GM23338 (cell line): ENCODE measurements at regions not wholly inside any gene's neighbourhood (a gene's known extent, or its start where the extent isn't known, plus 50 kb on each side); places are given as distances from the start of the nearest gene placed in this dataset.

ENCODE experiments used
- ATAC-seq: fragments of 200-7000 bp; cut with Tn5 transposase; 3 replicates; pipeline ENCODE4 v1.9.1; 2020
- DNase-seq: peaks from one replicate; pipeline ENCODE4 v3.0.0-alpha.2; 2015; ENCODE audit warnings: low spot score
- H2AFZ ChIP-seq: fragments of 200-600 bp; sonication (generic); 2 replicates; pipeline ENCODE4 v1.8.0; 2016; ENCODE audit warnings: antibody characterized with exemption, mild to moderate bottlenecking, moderate library complexity
- H3F3A ChIP-seq: fragments of 200-600 bp; sonication (generic); replicated peaks from 2 replicates; pipeline ENCODE4 v1.8.0; 2017; ENCODE audit warnings: antibody characterized with exemption, mixed run types, low read depth
- H3K27ac ChIP-seq: fragments of 200-600 bp; sonication (generic); 2 replicates; pipeline ENCODE4 v1.6.1; 2016; ENCODE audit warnings: low read depth
- H3K27me3 ChIP-seq: fragments of 200-600 bp; sonication (generic); 2 replicates; pipeline ENCODE4 v1.8.0; 2016; ENCODE audit warnings: mild to moderate bottlenecking, mixed run types, moderate library complexity; ENCODE audit not compliant: insufficient read depth
- H3K36me3 ChIP-seq: fragments of 200-600 bp; sonication (generic); 2 replicates; pipeline ENCODE4 v1.8.0; 2016; ENCODE audit warnings: mild to moderate bottlenecking; ENCODE audit not compliant: insufficient read depth
- H3K4me1 ChIP-seq: fragments of 200-600 bp; sonication (generic); 2 replicates; pipeline ENCODE4 v1.8.0; 2016; ENCODE audit warnings: mild to moderate bottlenecking, moderate library complexity; ENCODE audit not compliant: insufficient read depth
- H3K4me2 ChIP-seq: fragments of 200-600 bp; sonication (generic); 2 replicates; pipeline ENCODE4 v1.7.1; 2017; ENCODE audit warnings: mixed run types
- H3K4me3 ChIP-seq: fragments of 200-600 bp; sonication (generic); 2 replicates; pipeline ENCODE4 v1.6.1; 2016; ENCODE audit warnings: mixed run types
- H3K79me2 ChIP-seq: fragments of 200-600 bp; sonication (generic); replicated peaks from 2 replicates; pipeline ENCODE4 v1.8.0; 2017; ENCODE audit warnings: mild to moderate bottlenecking; ENCODE audit not compliant: insufficient read depth
- H3K9me2 ChIP-seq: fragments of 200-600 bp; sonication (generic); 2 replicates; pipeline ENCODE4 v1.8.0; 2017; ENCODE audit not compliant: insufficient read depth
- H4K20me1 ChIP-seq: fragments of 200-600 bp; sonication (generic); replicated peaks from 2 replicates; pipeline ENCODE4 v1.8.0; 2017; ENCODE audit warnings: mild to moderate bottlenecking; ENCODE audit not compliant: insufficient read depth
- H3K27ac Mint-ChIP-seq: 2 replicates; pipeline ENCODE4 v1.8.0; 2020; ENCODE audit warnings: inconsistent platforms, mild to moderate bottlenecking, moderate library complexity, mixed read lengths
- H3K27me3 Mint-ChIP-seq: 3 replicates; pipeline ENCODE4 v1.8.0; 2022; ENCODE audit warnings: low read depth, mild to moderate bottlenecking, moderate library complexity, mixed read lengths, inconsistent platforms; ENCODE audit not compliant: insufficient read depth, poor library complexity
- H3K36me3 Mint-ChIP-seq: 3 replicates; pipeline ENCODE4 v1.8.0; 2021; ENCODE audit warnings: low read depth, mild to moderate bottlenecking, inconsistent platforms, moderate library complexity, mixed read lengths
- H3K4me1 Mint-ChIP-seq: 3 replicates; pipeline ENCODE4 v1.8.0; 2020; ENCODE audit warnings: mild to moderate bottlenecking, inconsistent platforms, mixed read lengths
- H3K4me3 Mint-ChIP-seq: 3 replicates; pipeline ENCODE4 v1.8.0; 2021; ENCODE audit warnings: moderate library complexity, mild to moderate bottlenecking, inconsistent platforms, mixed read lengths
- H3K9me3 Mint-ChIP-seq: 3 replicates; pipeline ENCODE4 v1.8.0; 2020; ENCODE audit warnings: moderate library complexity, mild to moderate bottlenecking, inconsistent platforms, mixed read lengths
- CREB1 ChIP-seq: fragments of 250-450 bp; sonication (Bioruptor Pico); IDR thresholded peaks from 2 replicates; pipeline ENCODE4 v1.5.0; 2020; ENCODE audit warnings: low read depth, mild to moderate bottlenecking, moderate library complexity
- NANOG ChIP-seq: IDR thresholded peaks from 2 replicates; pipeline ENCODE4 v1.6.1; 2016; ENCODE audit warnings: antibody characterized with exemption, borderline replicate concordance
- POLR2AphosphoS5 ChIP-seq: IDR thresholded peaks from 2 replicates; pipeline ENCODE4 v1.6.1; 2016; ENCODE audit warnings: antibody characterized with exemption, low read depth
- ZNF331 ChIP-seq: fragments of 250-450 bp; sonication (Bioruptor Pico); IDR thresholded peaks from 2 replicates; pipeline ENCODE4 v1.5.0; 2020; ENCODE audit warnings: low read depth, mild to moderate bottlenecking, moderate library complexity
- TF ChIP-seq, protein P1 (sequence below): fragments of 250-450 bp; sonication (Bioruptor Pico); IDR thresholded peaks from 2 replicates; pipeline ENCODE4 v1.5.0; 2020; ENCODE audit warnings: mild to moderate bottlenecking, moderate library complexity
- TF ChIP-seq, protein P2 (sequence below): IDR thresholded peaks from 2 replicates; pipeline ENCODE4 v1.6.1; 2016; ENCODE audit warnings: antibody characterized with exemption
- TF ChIP-seq, protein P3 (sequence below), 2 experiments: fragments of 200-600 bp in 1 of 2; sonication (generic) in 1 of 2; conservative IDR thresholded peaks; 2 replicates each; pipeline versions ENCODE4 v1.5.1 to v1.6.1; 2016 to 2017; ENCODE audit warnings: antibody characterized with exemption in 2 of 2, low read depth in 2 of 2, mild to moderate bottlenecking in 2 of 2, moderate library complexity in 1 of 2

DNA sequence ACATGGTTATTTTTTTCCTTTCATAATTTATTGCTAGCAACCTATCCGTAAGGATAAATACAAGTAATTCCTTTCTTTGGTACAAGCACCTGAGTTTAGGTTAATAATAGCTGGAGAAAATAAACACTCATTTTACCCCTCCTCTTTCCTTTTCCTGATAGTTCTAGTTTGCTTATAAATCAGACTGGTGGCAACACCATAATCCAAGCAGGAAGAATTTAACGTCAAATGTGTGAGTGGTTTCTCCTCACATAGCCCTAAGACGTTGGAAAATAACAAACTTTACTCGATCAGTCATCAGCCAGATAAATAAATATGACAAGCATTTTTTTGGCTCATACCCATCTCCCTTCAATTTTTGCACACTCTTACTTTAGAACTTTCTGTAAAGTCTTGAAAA lies 190.3 kb upstream of the FAM241A start:
- Mint-ChIP-seq H3K36me3 (no peaks in the 10 kb centered on the region), H3K27ac (no peak overlapping the region), H3K4me3 (no peak overlapping the region), H3K27me3 (no peaks in the 10 kb centered on the region), H3K9me3 (peaks cover 2% of the 10 kb centered on the region; the same call in 1 of the 3 replicates), H3K4me1 (no peaks in the 10 kb centered on the region)
- no peaks in the 10 kb centered on the region for H3F3A ChIP-seq
- H3K36me3 ChIP-seq: no peaks in the 10 kb centered on the region
- H3K27me3 ChIP-seq: no peaks in the 10 kb centered on the region
- TF ChIP-seq CREB1 (CRISPR knock-in tag): no peak
- DNase-seq (no peak), ATAC-seq (no peak)
- H4K20me1 ChIP-seq: no peaks in the 10 kb centered on the region
- no peak overlapping the region for H2AFZ ChIP-seq
- H3K4me1 ChIP-seq: no peaks in the 10 kb centered on the region
- H3K4me3 ChIP-seq: no peak overlapping the region
- peaks cover 8% of the 10 kb centered on the region; the same call in 1 of the 2 replicates for H3K9me2 ChIP-seq
- H3K79me2 ChIP-seq: no peaks in the 10 kb centered on the region
- H3K4me2 ChIP-seq: no peak overlapping the region
- H3K27ac ChIP-seq: no peak overlapping the region

DNA sequence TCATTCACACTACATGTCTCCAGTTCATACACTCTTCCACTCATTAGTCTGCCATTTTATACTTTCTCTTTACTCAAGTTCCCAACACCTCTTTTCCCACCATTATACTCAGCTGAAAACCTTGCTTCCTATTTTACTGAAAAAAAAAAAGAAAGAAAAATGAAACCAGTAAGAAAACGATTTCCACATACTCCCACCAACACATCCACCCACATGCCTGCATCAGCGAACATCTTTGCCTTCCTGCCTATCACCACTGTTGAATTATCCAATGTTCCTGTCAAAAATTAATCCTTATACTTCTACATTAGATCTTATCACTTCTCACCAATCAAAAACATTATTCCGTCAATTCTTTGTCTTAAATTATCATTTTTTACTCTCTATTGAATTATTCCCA lies 188.1 kb upstream of the FAM241A start:
- H3K4me1 Mint-ChIP-seq: no peaks in the 10 kb centered on the region
- no peaks in the 10 kb centered on the region for H3K36me3 Mint-ChIP-seq
- no peak overlapping the region for H3K27ac Mint-ChIP-seq
- TF ChIP-seq POLR2AphosphoS5 (no peak), NANOG (no peak), ZNF331 (CRISPR knock-in tag) (no peak), CREB1 (CRISPR knock-in tag) (no peak)
- TF ChIP-seq, protein P1, sequence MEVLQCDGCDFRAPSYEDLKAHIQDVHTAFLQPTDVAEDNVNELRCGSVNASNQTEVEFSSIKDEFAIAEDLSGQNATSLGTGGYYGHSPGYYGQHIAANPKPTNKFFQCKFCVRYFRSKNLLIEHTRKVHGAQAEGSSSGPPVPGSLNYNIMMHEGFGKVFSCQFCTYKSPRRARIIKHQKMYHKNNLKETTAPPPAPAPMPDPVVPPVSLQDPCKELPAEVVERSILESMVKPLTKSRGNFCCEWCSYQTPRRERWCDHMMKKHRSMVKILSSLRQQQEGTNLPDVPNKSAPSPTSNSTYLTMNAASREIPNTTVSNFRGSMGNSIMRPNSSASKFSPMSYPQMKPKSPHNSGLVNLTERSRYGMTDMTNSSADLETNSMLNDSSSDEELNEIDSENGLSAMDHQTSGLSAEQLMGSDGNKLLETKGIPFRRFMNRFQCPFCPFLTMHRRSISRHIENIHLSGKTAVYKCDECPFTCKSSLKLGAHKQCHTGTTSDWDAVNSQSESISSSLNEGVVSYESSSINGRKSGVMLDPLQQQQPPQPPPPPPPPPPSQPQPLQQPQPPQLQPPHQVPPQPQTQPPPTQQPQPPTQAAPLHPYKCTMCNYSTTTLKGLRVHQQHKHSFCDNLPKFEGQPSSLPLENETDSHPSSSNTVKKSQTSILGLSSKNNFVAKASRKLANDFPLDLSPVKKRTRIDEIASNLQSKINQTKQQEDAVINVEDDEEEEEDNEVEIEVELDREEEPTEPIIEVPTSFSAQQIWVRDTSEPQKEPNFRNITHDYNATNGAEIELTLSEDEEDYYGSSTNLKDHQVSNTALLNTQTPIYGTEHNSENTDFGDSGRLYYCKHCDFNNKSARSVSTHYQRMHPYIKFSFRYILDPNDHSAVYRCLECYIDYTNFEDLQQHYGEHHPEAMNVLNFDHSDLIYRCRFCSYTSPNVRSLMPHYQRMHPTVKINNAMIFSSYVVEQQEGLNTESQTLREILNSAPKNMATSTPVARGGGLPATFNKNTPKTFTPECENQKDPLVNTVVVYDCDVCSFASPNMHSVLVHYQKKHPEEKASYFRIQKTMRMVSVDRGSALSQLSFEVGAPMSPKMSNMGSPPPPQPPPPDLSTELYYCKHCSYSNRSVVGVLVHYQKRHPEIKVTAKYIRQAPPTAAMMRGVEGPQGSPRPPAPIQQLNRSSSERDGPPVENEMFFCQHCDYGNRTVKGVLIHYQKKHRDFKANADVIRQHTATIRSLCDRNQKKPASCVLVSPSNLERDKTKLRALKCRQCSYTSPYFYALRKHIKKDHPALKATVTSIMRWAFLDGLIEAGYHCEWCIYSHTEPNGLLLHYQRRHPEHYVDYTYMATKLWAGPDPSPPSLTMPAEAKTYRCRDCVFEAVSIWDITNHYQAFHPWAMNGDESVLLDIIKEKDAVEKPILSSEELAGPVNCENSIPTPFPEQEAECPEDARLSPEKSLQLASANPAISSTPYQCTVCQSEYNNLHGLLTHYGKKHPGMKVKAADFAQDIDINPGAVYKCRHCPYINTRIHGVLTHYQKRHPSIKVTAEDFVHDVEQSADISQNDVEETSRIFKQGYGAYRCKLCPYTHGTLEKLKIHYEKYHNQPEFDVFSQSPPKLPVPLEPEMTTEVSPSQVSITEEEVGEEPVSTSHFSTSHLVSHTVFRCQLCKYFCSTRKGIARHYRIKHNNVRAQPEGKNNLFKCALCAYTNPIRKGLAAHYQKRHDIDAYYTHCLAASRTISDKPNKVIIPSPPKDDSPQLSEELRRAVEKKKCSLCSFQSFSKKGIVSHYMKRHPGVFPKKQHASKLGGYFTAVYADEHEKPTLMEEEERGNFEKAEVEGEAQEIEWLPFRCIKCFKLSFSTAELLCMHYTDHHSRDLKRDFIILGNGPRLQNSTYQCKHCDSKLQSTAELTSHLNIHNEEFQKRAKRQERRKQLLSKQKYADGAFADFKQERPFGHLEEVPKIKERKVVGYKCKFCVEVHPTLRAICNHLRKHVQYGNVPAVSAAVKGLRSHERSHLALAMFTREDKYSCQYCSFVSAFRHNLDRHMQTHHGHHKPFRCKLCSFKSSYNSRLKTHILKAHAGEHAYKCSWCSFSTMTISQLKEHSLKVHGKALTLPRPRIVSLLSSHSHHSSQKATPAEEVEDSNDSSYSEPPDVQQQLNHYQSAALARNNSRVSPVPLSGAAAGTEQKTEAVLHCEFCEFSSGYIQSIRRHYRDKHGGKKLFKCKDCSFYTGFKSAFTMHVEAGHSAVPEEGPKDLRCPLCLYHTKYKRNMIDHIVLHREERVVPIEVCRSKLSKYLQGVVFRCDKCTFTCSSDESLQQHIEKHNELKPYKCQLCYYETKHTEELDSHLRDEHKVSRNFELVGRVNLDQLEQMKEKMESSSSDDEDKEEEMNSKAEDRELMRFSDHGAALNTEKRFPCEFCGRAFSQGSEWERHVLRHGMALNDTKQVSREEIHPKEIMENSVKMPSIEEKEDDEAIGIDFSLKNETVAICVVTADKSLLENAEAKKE (CRISPR knock-in tag): no peak
- TF ChIP-seq, protein P2, sequence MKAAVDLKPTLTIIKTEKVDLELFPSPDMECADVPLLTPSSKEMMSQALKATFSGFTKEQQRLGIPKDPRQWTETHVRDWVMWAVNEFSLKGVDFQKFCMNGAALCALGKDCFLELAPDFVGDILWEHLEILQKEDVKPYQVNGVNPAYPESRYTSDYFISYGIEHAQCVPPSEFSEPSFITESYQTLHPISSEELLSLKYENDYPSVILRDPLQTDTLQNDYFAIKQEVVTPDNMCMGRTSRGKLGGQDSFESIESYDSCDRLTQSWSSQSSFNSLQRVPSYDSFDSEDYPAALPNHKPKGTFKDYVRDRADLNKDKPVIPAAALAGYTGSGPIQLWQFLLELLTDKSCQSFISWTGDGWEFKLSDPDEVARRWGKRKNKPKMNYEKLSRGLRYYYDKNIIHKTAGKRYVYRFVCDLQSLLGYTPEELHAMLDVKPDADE: no peak
- TF ChIP-seq, protein P3, sequence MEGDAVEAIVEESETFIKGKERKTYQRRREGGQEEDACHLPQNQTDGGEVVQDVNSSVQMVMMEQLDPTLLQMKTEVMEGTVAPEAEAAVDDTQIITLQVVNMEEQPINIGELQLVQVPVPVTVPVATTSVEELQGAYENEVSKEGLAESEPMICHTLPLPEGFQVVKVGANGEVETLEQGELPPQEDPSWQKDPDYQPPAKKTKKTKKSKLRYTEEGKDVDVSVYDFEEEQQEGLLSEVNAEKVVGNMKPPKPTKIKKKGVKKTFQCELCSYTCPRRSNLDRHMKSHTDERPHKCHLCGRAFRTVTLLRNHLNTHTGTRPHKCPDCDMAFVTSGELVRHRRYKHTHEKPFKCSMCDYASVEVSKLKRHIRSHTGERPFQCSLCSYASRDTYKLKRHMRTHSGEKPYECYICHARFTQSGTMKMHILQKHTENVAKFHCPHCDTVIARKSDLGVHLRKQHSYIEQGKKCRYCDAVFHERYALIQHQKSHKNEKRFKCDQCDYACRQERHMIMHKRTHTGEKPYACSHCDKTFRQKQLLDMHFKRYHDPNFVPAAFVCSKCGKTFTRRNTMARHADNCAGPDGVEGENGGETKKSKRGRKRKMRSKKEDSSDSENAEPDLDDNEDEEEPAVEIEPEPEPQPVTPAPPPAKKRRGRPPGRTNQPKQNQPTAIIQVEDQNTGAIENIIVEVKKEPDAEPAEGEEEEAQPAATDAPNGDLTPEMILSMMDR (conservative IDR thresholded peaks at IDR 0.05; ENCODE audit: low read depth in 2 of 2): no peak
- H3K36me3 ChIP-seq: no peaks in the 10 kb centered on the region
- H3K4me3 ChIP-seq: no peak overlapping the region
- peaks cover 8% of the 10 kb centered on the region; the same call in 1 of the 2 replicates for H3K9me2 ChIP-seq
- DNase-seq (no peak), ATAC-seq (no peak)
- H3F3A ChIP-seq: no peaks in the 10 kb centered on the region
- H3K79me2 ChIP-seq: no peaks in the 10 kb centered on the region
- no peaks in the 10 kb centered on the region for H3K4me1 ChIP-seq
- no peak overlapping the region for H2AFZ ChIP-seq
- no peaks in the 10 kb centered on the region for H3K9me3 Mint-ChIP-seq
- H4K20me1 ChIP-seq: no peaks in the 10 kb centered on the region
- no peak overlapping the region for H3K4me3 Mint-ChIP-seq
- H3K27me3 ChIP-seq: no peaks in the 10 kb centered on the region
- H3K27me3 Mint-ChIP-seq: no peaks in the 10 kb centered on the region
- no peak overlapping the region for H3K27ac ChIP-seq
- no peak overlapping the region for H3K4me2 ChIP-seq
